Transverse colon (tissue), 4 donors: ENCODE measurements at regions not wholly inside any gene's neighbourhood (a gene's known extent, or its start where the extent isn't known, plus 50 kb on each side); places are given as distances from the start of the nearest gene placed in this dataset.

Experiments
- DNase-seq: peaks from one replicate; pipeline ENCODE4 v3.0.0-alpha.2; 2019
- H3K27ac ChIP-seq, 4 donors: fragments of 200-600 bp; sonication (generic); 2 replicates each; pipeline ENCODE4 v1.5.1; 2016 to 2018; ENCODE audit warnings: inconsistent platforms in 4 of 4
- H3K27me3 ChIP-seq: fragments of 200-600 bp; sonication (generic); 2 replicates; pipeline ENCODE4 v1.5.1; 2017; ENCODE audit warnings: inconsistent platforms
- H3K36me3 ChIP-seq, 4 donors: fragments of 200-600 bp; sonication (generic); 2 replicates each; pipeline ENCODE4 v1.5.1; 2017 to 2019; ENCODE audit warnings: inconsistent platforms in 4 of 4
- H3K4me1 ChIP-seq, 4 donors: fragments of 200-600 bp; sonication (generic); 2 replicates each; pipeline ENCODE4 v1.5.1; 2017 to 2020; ENCODE audit warnings: inconsistent platforms in 4 of 4
- H3K4me3 ChIP-seq, 4 donors: fragments of 200-600 bp; sonication (generic); 1 replicate in 1 of 4; 2 replicates in 3 of 4; pipeline versions ENCODE4 v1.5.1 to v1.6.1; 2017 to 2019; ENCODE audit warnings: inconsistent platforms in 4 of 4
- H3K9me3 ChIP-seq, 2 donors: fragments of 200-600 bp; sonication (generic); 2 replicates each; pipeline ENCODE4 v1.5.1; 2017 to 2019; ENCODE audit warnings: inconsistent platforms in 2 of 2
- EP300 ChIP-seq: sonication (generic); formaldehyde crosslinking; IDR thresholded peaks from one replicate; pipeline ENCODE4 v1.6.1; 2017; ENCODE audit warnings: antibody characterized with exemption, low read depth
- POLR2A ChIP-seq: fragments of 450-650 bp; IDR thresholded peaks from one replicate; pipeline ENCODE4 v1.6.1; 2016; ENCODE audit warnings: antibody characterized with exemption, mild to moderate bottlenecking, moderate library complexity
- POLR2AphosphoS5 ChIP-seq, 3 donors: sonication (generic); formaldehyde crosslinking; IDR thresholded peaks; one replicate each; pipeline ENCODE4 v1.6.1; 2016; ENCODE audit warnings: antibody characterized with exemption in 3 of 3
- WGBS, 2 donors: methylation state at CpG; one replicate each; pipeline ENCODE4 v1.1.5; 2018; ENCODE audit warnings: low coverage in 1 of 2; 5-methylcytosine and 5-hydroxymethylcytosine counted together
- in situ Hi-C, 4 donors: fragments of 200-750 bp; cut with MboI; loops; one replicate each; pipeline versions ENCODE4 v1.15.0 to v1.15.1; 2017; ENCODE audit warnings: low sequenced_read_pairs in 3 of 4, low pct_ligation_motif_present in 1 of 4, low pct_unique_long_range_greater_than_20kb in 1 of 4
- intact Hi-C: fragments of 100-400 bp; cut with DNase I; formaldehyde crosslinking; loops from one replicate; pipeline ENCODE4 v1.15.1; 2023; ENCODE audit warnings: low total_unique reads
- TF ChIP-seq, protein P1 (sequence below), 5 experiments: fragments of 200-600 bp in 3 of 5; fragments of 450-650 bp in 2 of 5; sonication (generic) in 3 of 5; IDR thresholded peaks; 1 replicate in 2 of 5; 2 replicates in 3 of 5; pipeline ENCODE4 v1.5.1; 2016 to 2017; ENCODE audit warnings: antibody characterized with exemption in 5 of 5, inconsistent platforms in 3 of 5, mild to moderate bottlenecking in 2 of 5, moderate library complexity in 1 of 5

DNA sequence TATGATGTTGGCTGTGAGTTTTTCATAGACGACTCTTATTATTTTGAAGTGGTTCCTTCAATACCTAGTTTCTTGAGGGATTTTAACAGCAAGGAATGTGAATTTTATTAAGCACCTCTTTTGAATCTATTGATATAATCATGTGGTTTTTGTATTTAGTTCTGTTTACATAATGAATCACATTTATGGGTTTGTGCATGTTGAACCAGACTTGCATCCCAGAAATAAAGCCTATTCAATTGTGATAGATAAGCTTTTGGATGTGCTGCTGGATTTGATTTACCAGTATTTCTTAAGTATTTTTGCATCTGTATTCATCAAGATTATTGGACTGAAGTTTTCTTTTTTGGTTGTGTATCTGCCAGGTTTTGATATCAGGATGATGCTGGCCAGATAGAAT, 131.6 kb upstream of the SCN7A start:
- no peaks in the 10 kb centered on the region for H3K36me3 ChIP-seq

DNA sequence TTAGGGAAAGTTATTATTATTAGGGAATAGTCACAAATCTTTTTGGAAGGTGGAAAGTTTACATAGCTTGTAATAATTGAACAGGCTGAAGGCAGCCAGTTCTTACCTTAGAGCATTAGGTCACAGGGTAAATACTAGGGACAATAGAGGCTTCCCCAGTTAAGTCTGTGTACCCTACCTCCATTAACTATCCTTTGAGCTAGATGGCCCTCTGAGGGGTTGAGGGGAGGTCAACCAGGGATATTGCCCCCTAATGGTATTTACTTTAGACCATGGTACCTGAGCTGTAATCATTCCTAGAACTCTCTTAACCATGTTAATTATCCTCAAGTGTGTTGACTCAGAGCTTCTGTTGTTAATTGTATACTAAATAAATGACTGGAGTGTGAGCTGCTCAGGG, 120.5 kb upstream of the SCN7A start:
- Histone ChIP-seq H3K36me3 (no peaks in the 10 kb centered on the region), H3K9me3 (peaks cover 0 to 3% of the 10 kb centered on the region in 2 donors), H3K4me1 (no peaks in the 10 kb centered on the region), H3K4me3 (no peak overlapping the region), H3K27ac (no peak overlapping the region), H3K27me3 (no peaks in the 10 kb centered on the region)
- in situ Hi-C loops = no loop called here
- intact Hi-C loops = no loop called here
- TF ChIP-seq, protein P1, sequence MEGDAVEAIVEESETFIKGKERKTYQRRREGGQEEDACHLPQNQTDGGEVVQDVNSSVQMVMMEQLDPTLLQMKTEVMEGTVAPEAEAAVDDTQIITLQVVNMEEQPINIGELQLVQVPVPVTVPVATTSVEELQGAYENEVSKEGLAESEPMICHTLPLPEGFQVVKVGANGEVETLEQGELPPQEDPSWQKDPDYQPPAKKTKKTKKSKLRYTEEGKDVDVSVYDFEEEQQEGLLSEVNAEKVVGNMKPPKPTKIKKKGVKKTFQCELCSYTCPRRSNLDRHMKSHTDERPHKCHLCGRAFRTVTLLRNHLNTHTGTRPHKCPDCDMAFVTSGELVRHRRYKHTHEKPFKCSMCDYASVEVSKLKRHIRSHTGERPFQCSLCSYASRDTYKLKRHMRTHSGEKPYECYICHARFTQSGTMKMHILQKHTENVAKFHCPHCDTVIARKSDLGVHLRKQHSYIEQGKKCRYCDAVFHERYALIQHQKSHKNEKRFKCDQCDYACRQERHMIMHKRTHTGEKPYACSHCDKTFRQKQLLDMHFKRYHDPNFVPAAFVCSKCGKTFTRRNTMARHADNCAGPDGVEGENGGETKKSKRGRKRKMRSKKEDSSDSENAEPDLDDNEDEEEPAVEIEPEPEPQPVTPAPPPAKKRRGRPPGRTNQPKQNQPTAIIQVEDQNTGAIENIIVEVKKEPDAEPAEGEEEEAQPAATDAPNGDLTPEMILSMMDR (IDR thresholded peaks at IDR 0.05) = no peak
- TF ChIP-seq POLR2AphosphoS5 (IDR thresholded peaks at IDR 0.05) (no peak), EP300 (no peak), POLR2A (no peak)
- DNase-seq = no peak

More for the DNA sequence above, 131.6 kb upstream of the SCN7A start:
- in situ Hi-C loops (no loop called here), intact Hi-C loops (no loop called here)
- Histone ChIP-seq H3K4me1 (no peaks in the 10 kb centered on the region), H3K9me3 (no peaks in the 10 kb centered on the region), H3K27me3 (no peaks in the 10 kb centered on the region), H3K27ac (no peak overlapping the region), H3K4me3 (no peak overlapping the region)
- no peak for DNase-seq
- TF ChIP-seq, protein P1 (IDR thresholded peaks at IDR 0.05) = no peak
- TF ChIP-seq POLR2AphosphoS5 (IDR thresholded peaks at IDR 0.05) = no peak
- no peak for TF ChIP-seq POLR2A
- no peak for TF ChIP-seq EP300
- 94 to 100% methylated on average over 1 of the region's 1 CpG for WGBS, 2 donors

DNA sequence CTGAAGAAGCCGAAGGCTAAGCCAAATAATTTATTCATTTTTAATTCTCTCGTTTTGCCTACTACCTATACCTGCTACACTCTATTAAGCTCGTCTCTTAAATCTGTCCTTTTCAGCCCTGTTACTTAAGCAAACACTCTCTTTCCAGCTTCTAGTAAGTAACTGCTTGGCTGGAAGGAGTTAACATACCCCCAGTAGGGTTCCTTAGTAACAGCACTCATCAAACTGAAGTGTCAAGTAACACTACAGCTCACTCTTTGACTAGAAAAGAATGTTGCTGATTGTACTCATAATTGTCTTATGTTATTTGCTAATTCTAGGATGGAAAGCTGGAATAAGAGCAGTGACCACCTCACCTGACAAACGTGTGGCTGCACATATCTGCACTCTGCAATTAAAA, 120.0 kb upstream of the SCN7A start:
- in situ Hi-C loops = no loop called here

DNA sequence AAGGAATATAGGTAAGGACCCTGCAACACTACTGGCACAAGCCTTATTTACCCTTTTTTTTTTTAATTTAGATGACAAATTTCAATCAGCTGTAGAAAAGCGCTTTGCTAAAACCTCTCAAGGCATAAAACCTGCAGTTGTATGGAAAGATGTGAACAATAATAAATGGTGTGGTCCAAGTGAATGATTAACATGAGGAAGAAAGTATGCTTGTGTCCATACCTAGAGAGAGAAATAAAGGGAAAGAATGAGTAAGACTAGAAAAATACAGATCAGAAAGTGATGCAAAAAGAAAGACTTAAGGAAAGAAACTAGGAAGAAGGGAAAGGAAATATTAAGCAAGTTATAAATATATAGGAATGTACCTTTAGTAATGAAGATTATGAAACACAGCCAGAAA, 119.2 kb upstream of the SCN7A start:
- intact Hi-C loops (no loop called here), in situ Hi-C loops (no loop called here)
- WGBS, 2 donors = 60 to 75% methylated on average over 1 of the region's 1 CpG
- Histone ChIP-seq H3K9me3 (peaks cover 0 to 3% of the 10 kb centered on the region in 2 donors), H3K36me3 (no peaks in the 10 kb centered on the region), H3K4me1 (no peaks in the 10 kb centered on the region), H3K27ac (no peak overlapping the region), H3K4me3 (no peak overlapping the region), H3K27me3 (no peaks in the 10 kb centered on the region)
- TF ChIP-seq POLR2AphosphoS5 (IDR thresholded peaks at IDR 0.05) (no peak), POLR2A (no peak), EP300 (no peak)
- TF ChIP-seq, protein P1 (IDR thresholded peaks at IDR 0.05) = no peak
- DNase-seq = no peak

More for the DNA sequence above, 120.0 kb upstream of the SCN7A start:
- TF ChIP-seq EP300 = no peak
- no peak for TF ChIP-seq POLR2A
- TF ChIP-seq, protein P1 (IDR thresholded peaks at IDR 0.05) = no peak
- no peak for TF ChIP-seq POLR2AphosphoS5 (IDR thresholded peaks at IDR 0.05)
- DNase-seq = no peak
- intact Hi-C loops = no loop called here
- WGBS, 2 donors = 41% methylated on average over 4 of the region's 4 CpGs
- H3K4me1 ChIP-seq = no peaks in the 10 kb centered on the region
- peaks cover 0 to 3% of the 10 kb centered on the region in 2 donors for H3K9me3 ChIP-seq
- no peak overlapping the region for H3K27ac ChIP-seq
- H3K27me3 ChIP-seq = no peaks in the 10 kb centered on the region
- no peak overlapping the region for H3K4me3 ChIP-seq
- H3K36me3 ChIP-seq = no peaks in the 10 kb centered on the region
